GM21786 (cell line): ENCODE measurements at regions not wholly inside any gene's neighbourhood (a gene's known extent, or its start where the extent isn't known, plus 50 kb on each side); places are given as distances from the start of the nearest gene placed in this dataset.

Experiments used
- ATAC-seq: cut with Tn5 transposase; IDR thresholded peaks from one replicate; pipeline ENCODE4 v1.9.1; 2021; ENCODE audit not compliant: unreplicated experiment

DNA sequence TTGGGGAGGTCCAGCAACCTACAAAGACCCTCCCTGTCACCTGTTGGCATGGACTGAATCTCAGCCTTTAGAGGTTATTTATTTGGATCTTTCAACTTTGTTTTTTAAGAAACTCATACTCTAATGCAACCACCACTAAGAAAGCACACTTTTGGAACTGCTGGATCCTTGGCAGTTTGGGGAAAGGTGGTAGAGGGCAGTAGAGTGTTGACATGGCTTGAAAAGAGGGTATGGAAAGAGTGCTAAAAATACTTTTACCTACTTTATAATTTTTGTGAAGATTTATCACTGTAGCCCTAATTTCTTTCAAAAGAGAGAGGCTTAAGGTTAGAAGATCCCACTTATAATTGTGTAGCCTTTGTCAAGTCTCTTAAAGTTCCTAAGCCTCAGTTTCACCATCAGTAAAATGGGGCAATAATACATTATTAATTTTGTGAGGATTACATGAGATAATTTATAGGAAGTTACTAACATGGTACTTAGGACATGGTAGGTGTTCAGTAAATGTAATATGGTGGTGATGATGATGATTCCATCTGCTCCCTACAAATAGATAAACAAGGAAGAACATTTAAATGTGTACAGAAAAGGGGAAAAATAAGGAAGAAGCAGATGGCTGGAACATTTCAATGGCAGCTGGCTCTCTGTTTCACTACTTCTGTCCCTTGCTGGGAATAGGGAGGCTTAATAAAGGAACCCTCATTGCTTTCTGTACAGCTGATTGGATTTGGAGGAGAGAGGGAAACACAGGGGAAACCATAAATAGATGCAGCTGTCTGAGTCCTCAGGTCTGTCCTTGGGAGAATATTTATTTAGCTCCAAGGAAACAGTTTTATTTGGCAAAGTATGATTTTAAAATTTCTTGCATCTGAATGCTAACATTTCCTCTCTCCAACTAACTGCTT is 208.4 kb upstream of the ADAMTS9 start:
- no peak for ATAC-seq

DNA sequence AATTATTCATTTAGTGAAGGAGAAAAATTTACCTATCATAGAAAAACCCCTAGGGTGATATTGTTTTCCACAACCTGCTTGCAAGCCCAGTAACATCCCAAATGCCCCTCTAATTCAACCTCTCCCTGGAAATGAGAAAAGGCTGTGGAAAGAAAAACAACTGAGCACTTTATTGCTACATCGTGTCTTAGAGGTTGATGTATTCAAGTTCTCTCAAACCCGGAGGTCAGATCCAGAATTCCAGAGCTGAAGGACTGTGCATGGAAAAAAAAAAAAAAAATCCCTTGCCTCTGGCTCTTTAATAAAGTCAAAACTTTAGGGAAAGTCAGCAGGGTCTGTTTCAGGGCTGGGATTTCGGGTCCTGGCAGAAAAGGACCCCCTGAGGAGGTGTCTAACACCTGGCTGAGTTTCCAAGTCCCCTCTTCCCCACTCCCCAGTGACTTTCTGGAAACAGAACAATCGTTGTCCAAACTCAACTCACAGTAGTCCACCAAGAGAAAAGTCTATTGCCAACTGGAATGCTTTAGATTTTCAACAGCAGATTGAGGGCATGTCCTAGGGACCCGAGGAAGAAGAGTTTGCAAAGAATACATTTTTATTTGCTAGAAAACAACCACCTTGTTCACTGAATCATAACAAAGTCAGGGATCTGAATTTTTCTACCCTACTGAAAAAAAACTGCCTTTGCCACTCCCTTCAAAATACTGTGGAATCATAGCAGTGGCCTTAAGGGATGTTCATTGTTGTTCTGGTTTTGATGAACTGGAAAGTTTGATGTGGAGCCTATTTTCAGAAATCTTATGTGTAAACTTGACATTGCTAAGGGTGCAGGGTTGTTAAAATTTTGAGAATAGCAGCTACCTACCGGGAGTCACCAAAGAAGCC is 207.5 kb upstream of the ADAMTS9 start:
- no peak for ATAC-seq

DNA sequence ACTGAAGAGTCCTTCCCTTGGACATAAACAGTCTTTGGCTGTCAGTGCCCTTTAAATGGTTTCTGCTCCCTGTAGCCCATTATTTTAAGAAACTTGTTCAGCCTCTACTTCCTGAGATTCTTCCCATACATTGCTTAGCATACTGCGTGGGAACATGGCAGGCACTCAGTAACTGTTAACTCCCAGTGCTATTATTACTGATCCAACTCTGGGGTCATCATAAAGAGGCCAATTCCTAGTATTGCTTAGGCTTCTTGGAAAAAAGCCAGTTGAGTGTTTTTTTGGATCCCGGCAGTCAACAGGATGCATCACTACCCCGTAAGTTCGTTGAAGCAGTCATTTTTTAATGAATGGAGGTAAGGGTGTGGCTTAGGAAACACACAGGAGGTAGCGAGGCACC is 206.2 kb upstream of the ADAMTS9 start:
- no peak for ATAC-seq

DNA sequence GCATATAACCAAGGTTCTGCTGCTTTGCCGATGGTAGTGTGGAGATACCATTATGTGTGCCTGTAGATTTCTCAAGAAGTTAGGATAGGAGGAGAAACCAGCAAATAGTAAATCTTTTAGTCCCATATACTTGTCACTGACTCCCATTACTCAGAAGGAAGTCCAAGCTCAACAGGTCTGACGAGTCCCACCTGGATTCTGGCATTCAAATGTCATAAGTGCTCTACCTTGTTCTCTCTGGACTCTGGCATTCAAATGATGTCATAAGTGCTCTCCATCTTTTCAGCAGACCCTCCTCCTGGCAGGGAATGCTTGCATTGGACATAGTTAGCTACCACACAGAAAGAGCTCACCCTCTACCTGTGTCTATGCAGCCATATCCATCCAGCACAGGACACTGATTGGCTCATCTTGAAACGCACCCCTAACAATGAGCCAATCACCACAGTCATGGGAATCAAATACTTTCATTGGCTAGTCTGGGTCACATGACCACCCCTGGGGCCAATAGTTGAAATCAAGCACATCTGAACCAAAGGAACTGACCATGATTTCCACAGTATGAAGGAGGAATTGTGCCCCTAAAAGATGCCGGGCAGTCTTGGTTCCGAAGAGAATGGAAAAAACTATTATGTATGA is 205.0 kb upstream of the ADAMTS9 start:
- ATAC-seq: no peak

DNA sequence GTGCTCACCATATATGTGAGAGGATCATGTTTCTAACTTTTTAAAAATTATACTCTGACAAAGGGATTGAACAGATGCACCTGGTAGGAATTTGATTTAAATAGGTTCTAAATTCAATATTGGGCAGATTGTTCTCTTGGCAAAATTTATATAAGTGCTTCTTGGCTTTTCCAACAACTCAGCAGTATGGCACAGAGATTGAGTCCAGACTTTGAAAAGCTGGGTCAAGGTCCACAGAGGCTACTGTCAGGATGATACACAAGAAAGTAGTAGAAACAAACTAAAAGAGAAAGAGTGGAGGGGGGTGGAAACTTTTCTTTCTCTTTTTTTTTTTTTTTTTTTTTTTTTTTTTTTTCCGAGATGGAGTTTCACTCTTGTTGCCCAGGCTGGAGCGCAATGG is 203.2 kb upstream of the ADAMTS9 start:
- ATAC-seq: no peak

DNA sequence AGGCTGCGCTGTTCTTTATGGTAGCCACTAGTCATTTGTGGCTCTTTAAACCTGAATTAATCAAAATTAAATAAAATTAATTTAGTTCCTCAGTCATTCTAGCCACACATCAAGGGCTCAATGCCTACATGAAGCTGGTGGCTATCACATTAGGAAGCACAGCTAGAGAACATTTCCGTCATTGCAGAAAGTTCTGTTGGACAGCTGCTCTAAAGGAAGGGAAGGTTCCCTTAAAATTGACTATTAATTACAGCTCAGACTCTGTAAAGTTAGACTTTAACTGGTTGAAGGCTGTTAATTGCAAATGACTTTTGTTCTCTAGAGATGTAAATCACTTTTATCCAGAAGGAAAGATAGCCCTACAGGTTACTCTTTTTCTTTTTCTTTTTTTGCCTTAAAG is 202.7 kb upstream of the ADAMTS9 start:
- no peak for ATAC-seq

DNA sequence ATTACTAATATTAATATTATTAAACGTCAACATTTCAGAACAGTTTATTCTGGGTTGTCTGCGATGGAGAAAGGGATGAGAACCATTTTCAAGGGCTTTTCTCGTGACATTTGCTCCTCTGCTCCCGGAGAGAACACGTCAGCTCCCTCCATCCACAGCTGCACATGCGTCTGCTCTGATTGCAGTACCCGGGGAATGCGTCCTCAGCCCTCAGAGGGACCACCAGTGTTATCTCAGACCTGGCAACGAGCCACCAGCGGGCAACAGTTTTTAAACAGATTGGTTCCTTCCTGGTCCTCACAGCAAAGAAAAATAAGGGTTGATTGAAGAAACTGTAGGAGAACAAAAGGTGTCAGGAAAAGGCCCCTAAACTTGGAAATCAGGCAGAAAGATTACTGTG is 202.2 kb upstream of the ADAMTS9 start:
- ATAC-seq: no peak

DNA sequence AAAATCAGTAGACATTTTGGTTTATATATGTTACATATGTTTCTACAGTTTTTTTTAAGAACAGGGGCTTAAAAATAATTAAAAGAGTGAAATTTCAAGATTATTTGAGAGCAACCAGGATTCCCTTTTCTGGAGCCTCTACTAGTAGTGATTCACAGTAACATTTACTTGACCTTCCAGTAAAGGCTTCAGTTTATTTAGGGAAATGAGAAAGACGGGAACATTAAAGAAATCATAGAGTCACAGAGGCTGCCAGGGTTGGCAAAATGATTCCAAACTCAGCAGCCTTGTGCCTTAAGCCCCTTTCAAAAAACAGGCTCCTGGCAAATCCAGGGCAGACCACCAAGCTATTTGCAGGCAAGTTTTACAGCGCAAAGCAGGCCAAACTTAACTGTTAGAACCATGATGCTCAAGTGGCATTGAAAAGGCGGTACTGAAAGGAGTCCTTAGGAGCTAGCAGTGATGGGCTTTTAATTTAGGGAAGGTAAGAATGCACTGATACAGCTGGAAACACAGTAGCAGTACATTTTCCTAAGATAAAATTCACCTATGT is 201.1 kb upstream of the ADAMTS9 start:
- no peak for ATAC-seq

DNA sequence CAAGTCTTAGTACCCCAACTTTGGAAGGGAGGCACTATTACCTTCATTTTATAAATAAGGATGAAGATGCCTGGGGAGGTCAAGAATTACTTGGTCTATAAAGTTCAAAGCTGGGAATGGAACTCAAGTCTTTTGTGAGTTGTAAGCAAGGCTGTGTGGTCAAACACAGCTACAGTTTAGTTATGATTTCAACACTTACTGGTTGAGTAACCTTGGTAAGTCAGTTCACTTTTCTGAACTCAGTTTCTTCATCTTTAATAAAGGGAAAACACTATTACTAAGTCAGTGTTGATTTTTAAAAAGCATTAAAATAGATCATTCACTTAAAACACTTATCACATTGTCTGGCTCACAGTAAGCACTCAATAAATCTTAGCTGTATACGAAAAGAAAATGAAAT is 200.4 kb upstream of the ADAMTS9 start:
- ATAC-seq: no peak

DNA sequence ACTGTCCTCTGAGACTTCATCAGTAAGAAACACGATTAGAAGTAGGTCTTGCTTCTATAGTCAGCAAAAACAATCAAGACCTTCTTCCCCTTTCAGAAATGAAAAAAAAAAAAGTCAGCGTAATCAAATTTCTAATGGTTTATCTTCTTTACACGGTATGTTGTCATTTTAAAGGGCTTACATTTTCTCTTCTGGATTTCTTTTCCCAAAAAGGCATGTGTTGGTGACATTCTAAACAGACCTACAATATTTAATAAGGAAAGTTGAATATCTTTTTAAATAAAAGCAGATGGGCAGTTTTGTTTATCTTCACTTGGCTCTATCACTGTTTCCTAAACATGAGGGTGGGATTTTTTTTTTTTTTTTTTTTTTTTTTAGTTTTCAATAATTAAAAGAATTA is 197.3 kb upstream of the ADAMTS9 start:
- no peak for ATAC-seq

DNA sequence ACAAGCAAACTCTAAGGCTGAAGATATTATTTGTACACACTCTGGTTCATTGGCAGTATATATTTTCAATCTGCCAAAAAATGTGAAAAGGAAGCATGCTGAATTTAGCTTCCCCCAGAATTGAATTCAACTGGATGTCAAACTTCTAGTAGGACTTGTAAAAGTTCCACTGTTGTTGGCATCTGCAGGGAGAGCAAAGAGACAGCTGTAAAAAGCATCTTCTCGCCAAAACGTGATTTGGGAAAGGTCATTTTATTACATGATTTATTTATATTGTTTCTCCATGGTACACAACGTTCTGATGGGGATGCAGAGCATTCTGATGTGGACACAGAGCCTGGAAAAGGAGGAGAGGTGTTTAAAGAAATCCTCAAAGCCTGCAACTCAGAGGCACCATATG is 196.7 kb upstream of the ADAMTS9 start:
- ATAC-seq: no peak

DNA sequence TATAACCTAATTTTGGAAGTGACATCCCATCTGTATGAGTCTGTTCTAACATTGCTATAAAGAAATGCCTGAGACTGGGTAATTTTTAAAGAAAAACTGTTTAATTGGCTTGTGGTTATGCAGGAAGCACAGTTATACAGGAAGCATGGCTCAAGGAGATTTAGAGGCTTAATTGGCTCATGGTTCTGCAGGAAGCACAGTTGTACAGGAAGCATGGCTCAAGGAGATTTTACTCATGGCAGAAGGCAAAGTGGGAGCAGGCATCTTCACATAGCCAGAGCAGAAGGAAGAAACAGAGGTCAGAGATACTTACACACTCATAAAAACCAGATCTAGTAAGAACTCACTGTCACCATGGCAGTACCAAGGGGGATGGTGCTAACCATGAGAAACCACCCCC is 193.1 kb upstream of the ADAMTS9 start:
- no peak for ATAC-seq

DNA sequence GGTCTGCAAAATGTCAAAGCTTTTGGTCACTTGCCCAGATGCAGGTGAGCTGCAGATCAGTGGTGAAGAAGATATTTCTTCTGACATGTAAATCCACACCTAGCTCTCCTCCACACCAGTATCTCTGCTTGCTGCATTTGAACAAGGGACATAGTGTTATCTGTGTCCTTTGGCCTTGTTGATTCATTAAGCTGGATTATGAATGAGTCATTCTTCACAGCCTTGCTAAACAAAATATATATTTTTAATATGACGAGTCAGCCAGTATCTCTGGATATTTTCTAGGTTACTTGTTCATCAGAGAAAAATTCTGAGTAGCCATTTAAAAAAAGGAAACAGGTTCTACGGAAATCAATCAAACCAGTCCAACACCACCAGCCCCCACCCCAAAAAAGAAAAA is 190.6 kb upstream of the ADAMTS9 start:
- ATAC-seq: no peak

DNA sequence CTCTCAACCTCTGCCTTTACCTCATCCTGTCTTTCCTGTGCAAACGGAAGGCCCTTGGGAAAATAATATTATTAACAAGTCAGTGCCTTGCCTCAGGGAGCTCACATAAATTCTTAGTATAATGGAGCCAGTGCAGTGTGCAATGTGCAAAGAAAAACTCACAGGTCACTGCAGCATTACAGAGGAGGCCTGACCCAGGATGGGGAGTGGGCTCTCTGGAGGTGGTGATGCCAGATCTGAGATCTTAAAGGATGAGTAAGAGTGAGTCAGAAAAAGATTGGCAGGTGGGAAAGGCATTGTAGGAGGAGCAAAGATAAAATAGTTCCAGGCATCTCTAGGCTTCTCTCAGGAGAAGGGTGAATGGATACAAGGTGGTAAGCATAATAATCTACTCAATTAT is 185.6 kb upstream of the ADAMTS9 start:
- no peak for ATAC-seq

DNA sequence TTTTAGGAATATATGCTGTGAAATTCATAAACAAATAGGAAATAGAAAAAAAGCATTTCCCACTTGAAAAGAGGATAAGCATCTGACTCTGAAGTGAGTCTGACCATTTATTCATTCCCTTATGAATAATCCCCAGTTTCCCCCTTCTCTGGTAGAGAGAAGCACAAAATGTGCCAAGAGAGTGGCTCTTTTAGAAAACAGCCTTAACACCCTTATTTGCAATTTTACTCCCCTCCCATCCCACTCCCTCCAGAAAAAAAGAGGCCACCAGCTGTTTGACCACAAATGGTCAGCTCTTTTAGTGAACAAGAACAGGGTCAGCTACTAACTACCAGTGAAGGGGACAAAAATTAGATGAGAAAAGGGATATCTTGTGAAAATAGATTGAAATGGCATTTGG is 184.5 kb upstream of the ADAMTS9 start:
- ATAC-seq: no peak

DNA sequence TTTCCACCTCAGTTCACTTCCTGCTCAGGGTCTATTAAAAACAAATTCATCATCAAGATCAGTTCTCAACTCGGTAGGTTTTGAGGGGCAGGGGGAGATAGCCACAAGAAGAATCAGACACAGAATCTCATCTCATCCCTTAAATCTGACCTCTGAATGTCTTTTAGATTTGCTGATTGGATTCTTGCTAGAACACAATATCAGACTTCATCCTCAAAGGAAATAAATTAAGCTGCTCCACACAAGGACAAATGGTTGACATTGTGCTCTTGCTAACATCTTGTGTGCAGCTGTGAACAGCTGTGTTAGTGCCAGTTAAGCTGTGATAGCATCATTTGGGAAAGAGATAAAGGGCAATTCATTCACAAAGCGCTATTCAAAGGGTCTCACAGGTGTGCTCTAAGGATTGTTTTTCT is 184.0 kb upstream of the ADAMTS9 start:
- no peak for ATAC-seq

DNA sequence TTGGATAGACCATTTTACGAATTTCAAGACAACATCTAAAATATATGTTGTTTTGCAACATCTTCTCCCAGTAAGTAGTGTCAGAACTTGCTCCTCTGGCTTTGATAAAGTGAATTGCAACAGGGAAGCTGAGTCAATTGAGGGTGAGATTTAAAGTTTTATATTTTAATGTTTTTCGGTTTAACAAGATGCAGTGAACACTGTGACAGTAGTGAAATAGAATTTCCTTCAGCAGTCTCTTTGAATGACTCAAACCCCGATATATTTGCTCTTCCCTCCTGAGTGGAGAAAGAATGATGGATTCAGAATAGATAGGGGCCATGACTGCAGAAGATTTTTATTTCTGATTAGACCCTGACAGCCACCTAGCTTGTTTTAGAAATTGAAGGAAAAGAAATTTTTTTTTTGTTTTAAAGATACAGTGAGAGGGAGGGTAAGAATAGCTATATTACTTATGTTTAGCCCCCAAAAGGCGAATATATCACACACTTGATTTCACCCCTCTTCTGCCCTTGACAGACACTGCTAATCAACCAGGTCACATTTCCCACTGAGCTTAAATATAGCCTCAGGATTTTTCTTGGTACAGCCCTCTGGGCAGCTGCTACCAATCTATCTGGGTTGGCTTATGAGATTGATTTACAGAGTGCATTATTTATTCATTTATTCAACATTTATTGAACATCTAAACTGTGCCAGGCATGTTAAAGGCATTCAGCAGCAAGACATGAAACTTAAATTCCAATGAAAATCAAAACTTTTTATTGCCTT is 183.3 kb upstream of the ADAMTS9 start:
- no peak for ATAC-seq

DNA sequence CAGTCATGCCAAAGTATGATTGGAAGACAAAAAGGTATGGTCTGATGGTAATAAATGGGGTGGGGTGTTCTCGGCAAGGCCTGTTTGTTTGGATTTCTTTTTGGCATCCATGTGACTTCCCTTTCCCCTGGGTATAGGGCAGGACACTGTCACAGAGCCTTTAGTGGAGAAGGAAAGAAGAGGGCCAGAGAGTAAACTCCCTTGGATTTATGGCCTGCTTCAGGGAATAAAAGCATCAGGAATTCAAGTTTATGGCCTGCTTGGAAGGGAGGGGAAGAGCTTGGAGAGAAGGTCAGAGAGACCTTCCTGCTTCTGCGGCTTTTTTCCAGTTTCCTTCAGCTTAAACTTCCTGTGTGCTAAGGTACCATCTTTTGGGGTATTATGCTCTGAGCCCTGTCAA is 179.4 kb upstream of the ADAMTS9 start:
- no peak for ATAC-seq

DNA sequence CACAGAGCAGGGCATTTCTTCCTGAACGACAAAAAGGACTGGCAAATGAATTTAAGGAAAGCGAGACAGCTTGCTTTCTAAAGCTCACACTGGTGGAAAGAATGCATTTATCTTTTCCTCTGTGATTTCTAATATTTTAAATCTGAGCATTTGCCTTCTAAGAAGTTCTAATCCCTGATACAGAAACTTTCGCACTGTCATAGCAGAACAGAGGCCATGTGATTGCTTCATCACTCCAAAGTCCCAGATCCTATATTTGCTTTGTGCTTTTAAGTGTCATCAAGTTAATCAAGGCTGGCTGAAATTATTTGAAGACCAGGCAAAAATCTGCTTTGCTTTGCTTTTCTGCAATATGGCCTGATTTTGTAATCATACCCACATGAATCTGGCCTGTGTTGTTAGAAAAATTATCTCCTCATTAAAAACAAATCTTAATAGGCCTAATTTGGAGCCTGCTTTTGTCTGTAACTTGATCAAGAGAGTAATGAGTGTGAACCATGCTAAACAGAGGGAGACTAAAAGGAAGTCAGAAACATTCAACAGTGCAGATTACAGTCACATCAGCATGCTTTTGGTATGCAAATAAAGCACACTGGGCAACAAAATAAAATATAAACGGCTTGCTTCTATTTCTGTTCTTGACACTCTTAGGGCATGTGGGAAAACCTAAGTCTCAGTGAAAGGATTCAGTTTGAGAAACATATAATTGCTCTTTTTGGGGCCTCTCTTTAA is 178.2 kb upstream of the ADAMTS9 start:
- ATAC-seq: no peak
